SU-DHL-6 (cell line): ENCODE measurements at regions not wholly inside any gene's neighbourhood (a gene's known extent, or its start where the extent isn't known, plus 50 kb on each side); places are given as distances from the start of the nearest gene placed in this dataset.
"Not testable (repeated sequence)": the region's sequence is repeated elsewhere in the genome, so short reads cannot be mapped to it uniquely, and the experiment has no call there.

Experiments used
- H2AFZ ChIP-seq: fragments of 200-600 bp; sonication (generic); 2 replicates; pipeline ENCODE4 v1.6.1; 2014; ENCODE audit warnings: low read depth, mild to moderate bottlenecking, moderate library complexity, mixed read lengths, antibody characterized with exemption, low read length; ENCODE audit not compliant: severe bottlenecking
- H3F3A ChIP-seq: fragments of 200-600 bp; shearing (Covaris generic); 2 replicates; pipeline ENCODE4 v1.6.0; 2016; ENCODE audit warnings: antibody characterized with exemption, mild to moderate bottlenecking; ENCODE audit not compliant: insufficient read depth
- H3K27ac ChIP-seq: fragments of 200-600 bp; sonication (generic); 2 replicates; pipeline ENCODE4 v1.5.1; 2016; ENCODE audit warnings: low read depth, mild to moderate bottlenecking, low read length, moderate library complexity, mixed read lengths
- H3K27me3 ChIP-seq: fragments of 200-600 bp; sonication (generic), shearing (Covaris generic); 2 replicates; pipeline ENCODE4 v1.6.0; 2014; ENCODE audit warnings: mild to moderate bottlenecking, low read length
- H3K36me3 ChIP-seq: fragments of 200-600 bp; sonication (generic); 2 replicates; pipeline ENCODE4 v1.6.1; 2014; ENCODE audit warnings: mild to moderate bottlenecking, low read length, mixed read lengths
- H3K4me2 ChIP-seq: fragments of 300-600, 200-600 bp; shearing (Covaris generic), sonication (generic); 2 replicates; pipeline ENCODE4 v1.6.0; 2014; ENCODE audit warnings: low read length, low read depth, mild to moderate bottlenecking; ENCODE audit not compliant: poor library complexity, severe bottlenecking
- H3K4me3 ChIP-seq: fragments of 200-600 bp; sonication (generic); 2 replicates; pipeline ENCODE4 v1.5.1; 2014; ENCODE audit warnings: antibody characterized with exemption, low read length, mild to moderate bottlenecking, mixed read lengths; ENCODE audit not compliant: insufficient read depth, poor library complexity, severe bottlenecking
- H3K79me2 ChIP-seq: fragments of 200-600 bp; sonication (generic); 2 replicates; pipeline ENCODE4 v1.6.1; 2014; ENCODE audit warnings: mild to moderate bottlenecking, low read length, moderate library complexity; ENCODE audit not compliant: insufficient read depth
- H3K9ac ChIP-seq: fragments of 200-600 bp; sonication (generic); 2 replicates; pipeline ENCODE4 v1.7.0; 2014; ENCODE audit warnings: mild to moderate bottlenecking, low read length
- H3K9me2 ChIP-seq: fragments of 200-600 bp; sonication (generic); replicated peaks from 2 replicates; pipeline ENCODE4 v1.6.1; 2014; ENCODE audit warnings: low read length; ENCODE audit not compliant: insufficient read depth
- H3K9me3 ChIP-seq: fragments of 200-600 bp; sonication (generic); 2 replicates; pipeline ENCODE4 v1.6.1; 2014; ENCODE audit warnings: low read length, mixed read lengths; ENCODE audit not compliant: insufficient read depth
- H4K20me1 ChIP-seq: fragments of 200-600 bp; sonication (generic); 2 replicates; pipeline ENCODE4 v1.6.1; 2014; ENCODE audit warnings: low read depth, mild to moderate bottlenecking, antibody characterized with exemption, low read length, moderate library complexity, mixed read lengths
- CTCF ChIP-seq: fragments of 200-600 bp; sonication (generic); IDR thresholded peaks from one replicate; pipeline ENCODE4 v1.5.1; 2017; ENCODE audit warnings: antibody characterized with exemption, mild to moderate bottlenecking, low read length, moderate library complexity; ENCODE audit not compliant: insufficient read depth, poor library complexity, severe bottlenecking
- EZH2phosphoT487 ChIP-seq: fragments of 200-600 bp; sonication (generic), shearing (Covaris generic); conservative IDR thresholded peaks from 2 replicates; pipeline ENCODE4 v1.6.1; 2018; ENCODE audit warnings: mild to moderate bottlenecking, antibody characterized with exemption, low read length, moderate library complexity, mixed read lengths

- Histone ChIP-seq H3K27ac (no peak overlapping the region), H3K4me2 (no peak overlapping the region)
Observed at GRCh38 chr3:107198581-107199181, 178.6 kb upstream of the CCDC54 start.

GRCh38 chr3:107201146-107201545 is 176.1 kb upstream of the CCDC54 start:
- Histone ChIP-seq H3K36me3 (no peaks in the 10 kb centered on the region), H4K20me1 (no peaks in the 10 kb centered on the region), H3F3A (no peaks in the 10 kb centered on the region), H2AFZ (no peak overlapping the region), H3K9ac (no peak overlapping the region), H3K4me2 (no peak overlapping the region), H3K4me3 (no peak overlapping the region), H3K27me3 (no peaks in the 10 kb centered on the region), H3K9me2 (no peaks in the 10 kb centered on the region), H3K27ac (no peak overlapping the region), H3K79me2 (no peaks in the 10 kb centered on the region), H3K9me3 (no peaks in the 10 kb centered on the region)
- TF ChIP-seq CTCF (no peak), EZH2phosphoT487 (no peak)

More at GRCh38 chr3:107198581-107199181, 178.6 kb upstream of the CCDC54 start:
- Histone ChIP-seq H3K27me3 (no peaks in the 10 kb centered on the region), H4K20me1 (no peaks in the 10 kb centered on the region), H3F3A (no peaks in the 10 kb centered on the region), H2AFZ (no peak overlapping the region), H3K9ac (no peak overlapping the region), H3K79me2 (no peaks in the 10 kb centered on the region), H3K9me2 (no peaks in the 10 kb centered on the region), H3K36me3 (no peaks in the 10 kb centered on the region), H3K4me3 (no peak overlapping the region), H3K9me3 (no peaks in the 10 kb centered on the region)
- TF ChIP-seq EZH2phosphoT487 (no peak), CTCF (no peak)

- not testable (repeated sequence) for H3K79me2 ChIP-seq, H3K27ac ChIP-seq, H3K4me2 ChIP-seq, H3K36me3 ChIP-seq, H3K9me3 ChIP-seq, H3F3A ChIP-seq, H3K4me3 ChIP-seq, H3K9ac ChIP-seq, H2AFZ ChIP-seq, H3K27me3 ChIP-seq, H3K9me2 ChIP-seq, H4K20me1 ChIP-seq
Observed at GRCh38 chr3:107202885-107203284, 174.4 kb upstream of the CCDC54 start.

- Histone ChIP-seq H4K20me1 (no peaks in the 10 kb centered on the region), H3K4me2 (no peak overlapping the region), H3F3A (no peaks in the 10 kb centered on the region), H3K27me3 (no peaks in the 10 kb centered on the region), H3K79me2 (no peaks in the 10 kb centered on the region), H2AFZ (no peak overlapping the region), H3K4me3 (no peak overlapping the region), H3K9ac (no peak overlapping the region), H3K36me3 (no peaks in the 10 kb centered on the region), H3K9me2 (no peaks in the 10 kb centered on the region), H3K27ac (no peak overlapping the region), H3K9me3 (no peaks in the 10 kb centered on the region)
- TF ChIP-seq EZH2phosphoT487 (no peak), CTCF (no peak)
Observed at GRCh38 chr3:107204121-107204520, 173.1 kb upstream of the CCDC54 start.
